ENCODE measurements at regions not wholly inside any gene's neighbourhood (a gene's known extent, or its start where the extent isn't known, plus 50 kb on each side); places are given as distances from the start of the nearest gene placed in this dataset.
"Not testable (repeated sequence)": the region's sequence is repeated elsewhere in the genome, so short reads cannot be mapped to it uniquely, and the experiment has no call there.

DNA sequence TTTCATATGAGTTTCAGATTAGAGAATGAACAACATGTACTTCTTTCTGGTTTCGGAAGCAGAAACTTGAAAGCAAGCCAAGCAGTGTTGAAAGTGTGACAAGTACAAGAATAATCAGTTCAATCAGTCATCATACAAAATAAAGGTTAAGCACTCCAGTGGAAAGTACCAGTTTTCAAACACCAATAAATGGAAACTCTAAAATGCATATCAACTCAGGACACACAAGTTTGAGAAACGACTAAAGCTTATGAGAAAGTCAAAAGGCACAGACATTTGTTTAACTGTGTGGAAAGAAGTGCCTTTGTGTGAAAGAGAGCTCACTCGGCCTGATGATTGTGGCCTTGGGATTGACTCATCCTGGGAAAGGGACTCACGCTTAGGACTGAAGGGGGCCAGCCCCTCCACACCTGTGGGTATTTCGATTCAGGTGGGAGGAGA, 60.6 kb upstream of the AKR1C1 start:
- Histone ChIP-seq H3K79me2 (ENCODE audit: control insufficient read depth, insufficient read depth, low read length) (no peaks in the 10 kb centered on the region), H3K4me1 (ENCODE audit: control insufficient read depth, extremely low read depth, insufficient read depth, low read length) (no peaks in the 10 kb centered on the region), H3K36me3 (ENCODE audit: control insufficient read depth in 2 of 2, extremely low read depth in 1 of 2, insufficient read depth in 2 of 2, low read length in 2 of 2) (no peaks in the 10 kb centered on the region), H3K4me2 (ENCODE audit: control insufficient read depth, extremely low read depth, insufficient read depth, low read depth, low read length) (no peak overlapping the region), H3K9me3 (ENCODE audit: control insufficient read depth, low read depth, low read length) (no peaks in the 10 kb centered on the region), H3K27me3 (ENCODE audit: control insufficient read depth, extremely low read depth, insufficient read depth, low read length) (no peaks in the 10 kb centered on the region), H3K4me3 (ENCODE audit: control insufficient read depth in 2 of 3, extremely low read depth in 1 of 3, insufficient read depth in 2 of 3, low read depth in 1 of 3, low read length in 3 of 3) (no peak overlapping the region), H3K27ac (ENCODE audit: control insufficient read depth, insufficient read depth, low read length) (no peak overlapping the region), H2AFZ (ENCODE audit: control insufficient read depth, low read length) (no peak overlapping the region), H4K20me1 (ENCODE audit: control insufficient read depth, extremely low read depth, insufficient read depth, low read length) (no peaks in the 10 kb centered on the region), H3K9me1 (ENCODE audit: control insufficient read depth, extremely low read depth, insufficient read depth, low read length) (no peaks in the 10 kb centered on the region), H3K9ac (ENCODE audit: control insufficient read depth, extremely low read depth, insufficient read depth, low read length) (no peak overlapping the region)
- TF ChIP-seq EZH2 (IDR thresholded peaks at IDR 0.05; ENCODE audit: low read length): no peak
- TF ChIP-seq, protein P1, sequence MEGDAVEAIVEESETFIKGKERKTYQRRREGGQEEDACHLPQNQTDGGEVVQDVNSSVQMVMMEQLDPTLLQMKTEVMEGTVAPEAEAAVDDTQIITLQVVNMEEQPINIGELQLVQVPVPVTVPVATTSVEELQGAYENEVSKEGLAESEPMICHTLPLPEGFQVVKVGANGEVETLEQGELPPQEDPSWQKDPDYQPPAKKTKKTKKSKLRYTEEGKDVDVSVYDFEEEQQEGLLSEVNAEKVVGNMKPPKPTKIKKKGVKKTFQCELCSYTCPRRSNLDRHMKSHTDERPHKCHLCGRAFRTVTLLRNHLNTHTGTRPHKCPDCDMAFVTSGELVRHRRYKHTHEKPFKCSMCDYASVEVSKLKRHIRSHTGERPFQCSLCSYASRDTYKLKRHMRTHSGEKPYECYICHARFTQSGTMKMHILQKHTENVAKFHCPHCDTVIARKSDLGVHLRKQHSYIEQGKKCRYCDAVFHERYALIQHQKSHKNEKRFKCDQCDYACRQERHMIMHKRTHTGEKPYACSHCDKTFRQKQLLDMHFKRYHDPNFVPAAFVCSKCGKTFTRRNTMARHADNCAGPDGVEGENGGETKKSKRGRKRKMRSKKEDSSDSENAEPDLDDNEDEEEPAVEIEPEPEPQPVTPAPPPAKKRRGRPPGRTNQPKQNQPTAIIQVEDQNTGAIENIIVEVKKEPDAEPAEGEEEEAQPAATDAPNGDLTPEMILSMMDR (optimal IDR thresholded peaks at IDR 0.05 in 1 of 3, IDR thresholded peaks at IDR 0.05 in 1 of 3, conservative IDR thresholded peaks at IDR 0.05 in 1 of 3; ENCODE audit: extremely low read depth in 1 of 3, insufficient read depth in 2 of 3, low read length in 3 of 3): no peak
- DNase-seq (ENCODE audit: low read depth, low spot score): no peak
- FAIRE-seq: no peak
- dilution Hi-C loops (cut with MboI; ENCODE audit: extremely low pct_ligation_motif_present, low sequenced_read_pairs): no loop called here

GRCh38 chr10:4903126-4903525, 60.1 kb upstream of the AKR1C1 start:
- H3K4me2 ChIP-seq (ENCODE audit: control insufficient read depth, extremely low read depth, insufficient read depth, low read depth, low read length); H2AFZ ChIP-seq (ENCODE audit: control insufficient read depth, low read length); H3K9me1 ChIP-seq (ENCODE audit: control insufficient read depth, extremely low read depth, insufficient read depth, low read length); FAIRE-seq; H3K27me3 ChIP-seq (ENCODE audit: control insufficient read depth, extremely low read depth, insufficient read depth, low read length); H3K9me3 ChIP-seq (ENCODE audit: control insufficient read depth, low read depth, low read length); DNase-seq (ENCODE audit: low read depth, low spot score); dilution Hi-C loops (cut with MboI; ENCODE audit: extremely low pct_ligation_motif_present, low sequenced_read_pairs); H3K4me1 ChIP-seq (ENCODE audit: control insufficient read depth, extremely low read depth, insufficient read depth, low read length); H3K9ac ChIP-seq (ENCODE audit: control insufficient read depth, extremely low read depth, insufficient read depth, low read length); H4K20me1 ChIP-seq (ENCODE audit: control insufficient read depth, extremely low read depth, insufficient read depth, low read length); H3K27ac ChIP-seq (ENCODE audit: control insufficient read depth, insufficient read depth, low read length); H3K4me3 ChIP-seq (ENCODE audit: control insufficient read depth in 2 of 3, extremely low read depth in 1 of 3, insufficient read depth in 2 of 3, low read depth in 1 of 3, low read length in 3 of 3); H3K36me3 ChIP-seq (ENCODE audit: control insufficient read depth in 2 of 2, extremely low read depth in 1 of 2, insufficient read depth in 2 of 2, low read length in 2 of 2); H3K79me2 ChIP-seq (ENCODE audit: control insufficient read depth, insufficient read depth, low read length): not testable (repeated sequence)

DNA sequence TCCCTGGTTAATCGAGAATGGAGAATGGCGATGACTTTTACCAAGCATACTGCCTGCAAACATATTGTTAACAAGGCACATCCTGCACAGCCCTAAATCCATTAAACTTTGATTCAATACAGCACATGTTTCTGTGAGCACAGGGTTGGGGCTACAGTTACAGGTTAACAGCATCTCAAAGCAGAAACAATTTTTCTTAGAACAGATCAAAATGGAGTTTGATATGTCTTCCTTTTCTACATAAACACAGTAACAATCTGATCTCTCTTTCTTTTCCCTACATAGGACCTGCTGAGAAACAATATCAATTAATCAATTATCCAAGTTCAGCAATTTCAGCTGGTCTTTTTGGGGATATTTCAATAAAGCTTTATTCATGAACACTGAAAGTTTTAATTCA, 59.5 kb upstream of the AKR1C1 start:
- H3K4me3 ChIP-seq (ENCODE audit: control insufficient read depth in 2 of 3, extremely low read depth in 1 of 3, insufficient read depth in 2 of 3, low read depth in 1 of 3, low read length in 3 of 3); H3K79me2 ChIP-seq (ENCODE audit: control insufficient read depth, insufficient read depth, low read length); H3K4me2 ChIP-seq (ENCODE audit: control insufficient read depth, extremely low read depth, insufficient read depth, low read depth, low read length); H3K27me3 ChIP-seq (ENCODE audit: control insufficient read depth, extremely low read depth, insufficient read depth, low read length); H3K4me1 ChIP-seq (ENCODE audit: control insufficient read depth, extremely low read depth, insufficient read depth, low read length); H3K9ac ChIP-seq (ENCODE audit: control insufficient read depth, extremely low read depth, insufficient read depth, low read length); H3K27ac ChIP-seq (ENCODE audit: control insufficient read depth, insufficient read depth, low read length); FAIRE-seq; H3K9me1 ChIP-seq (ENCODE audit: control insufficient read depth, extremely low read depth, insufficient read depth, low read length); dilution Hi-C loops (cut with MboI; ENCODE audit: extremely low pct_ligation_motif_present, low sequenced_read_pairs); H3K9me3 ChIP-seq (ENCODE audit: control insufficient read depth, low read depth, low read length); H3K36me3 ChIP-seq (ENCODE audit: control insufficient read depth in 2 of 2, extremely low read depth in 1 of 2, insufficient read depth in 2 of 2, low read length in 2 of 2); DNase-seq (ENCODE audit: low read depth, low spot score); H4K20me1 ChIP-seq (ENCODE audit: control insufficient read depth, extremely low read depth, insufficient read depth, low read length); H2AFZ ChIP-seq (ENCODE audit: control insufficient read depth, low read length): not testable (repeated sequence)

Data from keratinocyte (primary cell).